A549 (cell line): ENCODE measurements at regions not wholly inside any gene's neighbourhood (a gene's known extent, or its start where the extent isn't known, plus 50 kb on each side); places are given as distances from the start of the nearest gene placed in this dataset.

ENCODE experiments used
- ATAC-seq, 2 experiments: fragments of 200-7000 bp in 1 of 2; fragments of >200 bp in 1 of 2; cut with Nextera tagmentation in 1 of 2; cut with Tn5 transposase in 1 of 2; 3 replicates each; pipeline versions ENCODE4 v1.8.0 to v1.9.1; 2018 to 2020; ENCODE audit warnings: mild to moderate bottlenecking in 1 of 2, moderate library complexity in 1 of 2
- CTCF ChIA-PET: fragments of 300-600 bp; sonication (Branson Sonifier 250); formaldehyde crosslinking; extraction: SDS; loops from one replicate; lab custom pipeline; 2021; ENCODE audit warnings: antibody characterized with exemption, inconsistent platforms; lab: Yijun Ruan, JAX
- POLR2A ChIA-PET: fragments of 350-600 bp; formaldehyde crosslinking; extraction: SDS; loops from one replicate; lab custom pipeline; 2021; ENCODE audit warnings: antibody characterized with exemption, inconsistent platforms; lab: Yijun Ruan, JAX
- DNase-seq, 2 experiments: peaks; one replicate each; pipeline versions ENCODE4 v3.0.0 to v3.0.0-alpha.2; 2011 to 2016; ENCODE audit warnings: low read depth in 1 of 2, low spot score in 1 of 2
- FAIRE-seq: peaks from 2 replicates; lab custom pipeline; 2011; peaks lifted over from hg19 to GRCh38; lab: Jason Lieb, UNC
- H3K27ac ChIP-seq, 2 experiments: fragments of >200 bp; sonication (Bioruptor Twin); formaldehyde crosslinking; 3 replicates each; pipeline ENCODE4 v1.5.1; 2016 to 2017
- H3K4me1 ChIP-seq: fragments of >200 bp; sonication (Bioruptor Twin); formaldehyde crosslinking; 3 replicates; pipeline ENCODE4 v1.6.1; 2016
- H3K4me2 ChIP-seq: fragments of >200 bp; sonication (Bioruptor Twin); formaldehyde crosslinking; 3 replicates; pipeline ENCODE4 v1.6.1; 2016
- H3K4me3 ChIP-seq: fragments of >200 bp; sonication (Bioruptor Twin); formaldehyde crosslinking; 3 replicates; pipeline ENCODE4 v1.5.1; 2016
- H3K9me3 ChIP-seq: fragments of >200 bp; sonication (Bioruptor Twin); formaldehyde crosslinking; 3 replicates; pipeline ENCODE4 v1.6.1; 2016
- BCL3 ChIP-seq: fragments of >200 bp; sonication (Bioruptor Twin); formaldehyde crosslinking; IDR thresholded peaks from 3 replicates; pipeline ENCODE4 v1.6.1; 2016
- CBX8 ChIP-seq: fragments of 200-600 bp; sonication (generic); IDR thresholded peaks from 2 replicates; pipeline ENCODE4 v1.6.1; 2016
- EHF ChIP-seq: fragments of 250-450 bp; sonication (Bioruptor Pico); IDR thresholded peaks from 2 replicates; pipeline ENCODE4 v1.5.0; 2020; ENCODE audit warnings: mild to moderate bottlenecking
- EHMT2 ChIP-seq: fragments of 200-600 bp; sonication (generic); IDR thresholded peaks from 2 replicates; pipeline ENCODE4 v1.6.1; 2016; ENCODE audit warnings: antibody characterized with exemption, low read depth, mild to moderate bottlenecking, moderate library complexity
- FOSL2 ChIP-seq, 2 experiments: fragments of 450-650 bp in 1 of 2; fragments of >200 bp in 1 of 2; sonication (Bioruptor Twin) in 1 of 2; formaldehyde crosslinking; IDR thresholded peaks; 2 replicates each; pipeline versions ENCODE4 v1.5.0 to v1.6.1; 2016 to 2020; ENCODE audit warnings: mild to moderate bottlenecking in 1 of 2, moderate library complexity in 1 of 2
- HES2 ChIP-seq: fragments of >200 bp; sonication (Bioruptor Twin); formaldehyde crosslinking; IDR thresholded peaks from 2 replicates; pipeline ENCODE4 v1.6.1; 2016
- HEYL ChIP-seq: fragments of 250-450 bp; sonication (Bioruptor Pico); IDR thresholded peaks from 2 replicates; pipeline ENCODE4 v1.8.0; 2021; ENCODE audit warnings: mild to moderate bottlenecking, moderate library complexity
- HMGXB4 ChIP-seq: fragments of 250-450 bp; sonication (Bioruptor Pico); IDR thresholded peaks from 2 replicates; pipeline ENCODE4 v1.5.0; 2021; ENCODE audit warnings: mild to moderate bottlenecking, moderate library complexity, borderline replicate concordance
- JUN ChIP-seq, 2 experiments: fragments of >200 bp; sonication (Bioruptor Twin); formaldehyde crosslinking; IDR thresholded peaks; 2 replicates in 1 of 2; 3 replicates in 1 of 2; pipeline ENCODE4 v1.6.1; 2016 to 2017
- KDM1A ChIP-seq: fragments of 200-600 bp; sonication (generic); IDR thresholded peaks from 2 replicates; pipeline ENCODE4 v1.6.1; 2016; ENCODE audit warnings: low read depth, mild to moderate bottlenecking
- KDM5A ChIP-seq: fragments of 200-600 bp; sonication (generic); IDR thresholded peaks from 2 replicates; pipeline ENCODE4 v1.6.1; 2016; ENCODE audit warnings: antibody characterized with exemption, mild to moderate bottlenecking
- MAFK ChIP-seq: fragments of 450-650 bp; IDR thresholded peaks from 2 replicates; pipeline ENCODE4 v1.6.1; 2014; ENCODE audit not compliant: partially characterized antibody
- MYC ChIP-seq: IDR thresholded peaks from 2 replicates; pipeline ENCODE4 v1.6.1; 2012; ENCODE audit warnings: mild to moderate bottlenecking, inconsistent platforms, low read length, improper control_type of control experiment, borderline replicate concordance
- NPAS2 ChIP-seq: fragments of 250-450 bp; sonication (Bioruptor Pico); IDR thresholded peaks from 2 replicates; pipeline ENCODE4 v1.8.0; 2022; ENCODE audit warnings: mild to moderate bottlenecking, moderate library complexity, borderline replicate concordance
- REST ChIP-seq: fragments of 200-600 bp; sonication (generic); IDR thresholded peaks from 2 replicates; pipeline ENCODE4 v1.6.1; 2016; ENCODE audit warnings: antibody characterized with exemption, mild to moderate bottlenecking, moderate library complexity
- RNF2 ChIP-seq: fragments of 200-600 bp; sonication (generic); IDR thresholded peaks from 2 replicates; pipeline ENCODE4 v1.6.1; 2016; ENCODE audit warnings: low read depth, mild to moderate bottlenecking, antibody characterized with exemption, moderate library complexity, borderline replicate concordance
- SMC3 ChIP-seq: fragments of >200 bp; sonication (Bioruptor Twin); formaldehyde crosslinking; IDR thresholded peaks from 3 replicates; pipeline ENCODE4 v1.6.1; 2018; ENCODE audit warnings: inconsistent platforms
- USF2 ChIP-seq: fragments of 450-650 bp; IDR thresholded peaks from 2 replicates; pipeline ENCODE4 v1.6.1; 2014; ENCODE audit warnings: antibody characterized with exemption
- ZFP36 ChIP-seq: fragments of 450-650 bp; IDR thresholded peaks from 2 replicates; pipeline ENCODE4 v1.6.1; 2014; ENCODE audit warnings: borderline replicate concordance; ENCODE audit not compliant: partially characterized antibody
- ZNF302 ChIP-seq: fragments of 250-450 bp; sonication (Bioruptor Pico); IDR thresholded peaks from 2 replicates; pipeline ENCODE4 v1.9.0; 2021; ENCODE audit warnings: inconsistent platforms, mild to moderate bottlenecking, moderate library complexity
- WGBS: methylation state at CpG from one replicate; pipeline ENCODE4 v1.1.6; 2017; ENCODE audit errors: missing lambda C conversion rate; 5-methylcytosine and 5-hydroxymethylcytosine counted together

GRCh38 chr17:14997290-14997689 lies 267.8 kb downstream of the PMP22 start:
- POLR2A ChIA-PET: no interaction called here
- ATAC-seq (no peak), DNase-seq (no peak)
- CTCF ChIA-PET: interaction anchor here (1.8 kb wide), 1 partner anchor 70 kb away, joined by 3 read pairs; no protein-coding TSS in a partner anchor
- WGBS: 6% methylated on average over 2 of the region's 2 CpGs
- H3K4me2 ChIP-seq: no peak overlapping the region
- TF ChIP-seq KDM5A: no peak
- no peak for TF ChIP-seq KDM1A
- TF ChIP-seq SMC3: no peak
- TF ChIP-seq NPAS2 (CRISPR knock-in tag): no peak
- no peak for TF ChIP-seq EHMT2
- TF ChIP-seq USF2: no peak
- no peak for TF ChIP-seq REST
- no peak for TF ChIP-seq MYC
- no peak for TF ChIP-seq HEYL (CRISPR knock-in tag)
- no peak for TF ChIP-seq CBX8
- no peak for TF ChIP-seq HES2
- no peak for TF ChIP-seq MAFK
- no peak for TF ChIP-seq ZFP36
- TF ChIP-seq JUN (IDR thresholded peaks at IDR 0.05): no peak
- no peak for TF ChIP-seq RNF2
- TF ChIP-seq EHF (CRISPR knock-in tag): no peak
- TF ChIP-seq BCL3: no peak
- TF ChIP-seq ZNF302 (CRISPR knock-in tag): no peak
- TF ChIP-seq FOSL2 (IDR thresholded peaks at IDR 0.05): no peak
- TF ChIP-seq FOSL2 (CRISPR knock-in tag; IDR thresholded peaks at IDR 0.05): no peak
- TF ChIP-seq HMGXB4: no peak
- TF ChIP-seq, all 56 proteins: peak for 0
- no peak for FAIRE-seq
- H3K4me3 ChIP-seq: no peak overlapping the region
- no peaks in the 10 kb centered on the region for H3K9me3 ChIP-seq
- H3K4me1 ChIP-seq: no peaks in the 10 kb centered on the region
- no peak overlapping the region for H3K27ac ChIP-seq
